GM18909 (cell line): ENCODE measurements at regions not wholly inside any gene's neighbourhood (a gene's known extent, or its start where the extent isn't known, plus 50 kb on each side); places are given as distances from the start of the nearest gene placed in this dataset.
"Not testable (repeated sequence)": the region's sequence is repeated elsewhere in the genome, so short reads cannot be mapped to it uniquely, and the experiment has no call there.

Experiments used
- ATAC-seq: cut with Tn5 transposase; IDR thresholded peaks from one replicate; pipeline ENCODE4 v1.9.1; 2021; ENCODE audit warnings: mild to moderate bottlenecking; ENCODE audit not compliant: unreplicated experiment, poor library complexity

DNA sequence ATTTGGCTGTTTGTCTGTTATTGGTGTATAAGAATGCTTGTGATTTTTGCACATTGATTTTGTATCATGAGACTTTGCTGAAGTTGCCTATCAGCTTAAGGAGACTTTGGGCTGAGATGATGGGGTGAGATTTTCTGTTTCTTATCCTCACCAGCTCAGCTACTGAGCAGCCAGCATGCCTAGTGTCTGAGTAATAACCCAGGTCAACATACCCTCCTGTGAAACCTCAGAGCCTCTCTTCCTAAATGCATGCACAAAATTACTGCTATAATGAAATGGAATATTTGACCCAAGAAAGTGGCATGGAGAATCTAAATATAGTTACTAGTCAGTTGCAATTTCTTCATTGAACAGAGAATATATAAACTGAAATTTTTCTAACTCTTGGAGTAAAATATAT, 220.8 kb downstream of the MINAR1 start:
- ATAC-seq = not testable (repeated sequence)

DNA sequence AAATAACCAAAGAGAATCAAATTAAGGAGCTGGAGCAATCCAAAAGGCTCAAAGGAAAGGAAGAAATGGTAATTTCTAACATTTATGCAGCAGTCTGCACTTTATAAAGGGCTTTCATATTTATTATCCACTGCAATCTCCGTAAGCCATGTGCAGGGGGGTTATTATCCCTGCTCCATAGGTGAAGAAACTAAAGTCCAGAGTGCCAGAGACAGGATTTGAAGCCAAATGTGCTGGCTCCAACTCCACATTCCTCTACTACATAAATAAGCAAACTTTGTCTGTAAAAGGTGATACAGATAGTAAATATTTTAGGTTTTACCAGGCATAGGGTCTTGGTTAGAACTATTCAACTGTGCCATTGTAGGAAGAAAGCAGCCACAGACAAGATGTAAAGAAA, 221.4 kb downstream of the MINAR1 start:
- no peak for ATAC-seq

DNA sequence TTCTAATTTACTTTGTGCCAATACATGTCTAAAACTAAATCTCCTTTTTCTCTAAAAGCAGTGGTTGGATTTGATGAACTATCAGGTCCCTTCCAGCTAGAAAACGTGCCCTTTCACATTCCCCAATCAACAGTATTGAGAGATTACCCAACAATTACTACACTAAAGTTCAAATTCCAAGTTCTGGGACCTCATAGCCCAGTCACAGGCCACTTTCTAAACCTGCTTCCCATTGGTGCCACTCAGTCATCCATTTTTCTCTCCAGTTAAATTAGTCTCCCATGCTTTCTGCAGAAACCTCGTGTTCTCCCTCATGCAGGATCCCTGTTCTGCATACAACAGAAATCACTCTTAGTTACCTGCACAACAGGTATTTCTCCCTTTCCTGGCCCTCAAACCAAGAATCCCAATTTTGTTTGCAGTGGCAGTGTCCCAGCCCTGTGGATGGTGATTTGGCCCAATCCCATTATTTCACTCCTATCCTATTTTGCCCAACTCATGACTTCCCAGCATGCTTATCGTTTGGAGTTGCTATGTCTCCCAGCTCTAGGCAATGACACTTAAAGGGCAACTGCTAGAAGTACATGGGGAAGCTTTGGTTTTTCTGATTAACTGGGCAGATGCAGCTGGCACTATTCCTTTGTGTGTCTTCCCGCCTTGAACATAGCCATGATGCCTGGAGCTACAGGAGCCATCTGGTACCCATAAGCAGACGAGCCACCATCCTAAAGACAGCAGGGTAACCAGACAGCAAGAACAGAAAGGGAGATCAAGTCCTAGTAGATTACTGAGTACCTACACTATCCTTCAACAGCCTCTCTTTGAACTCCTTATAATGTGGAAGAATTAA, 224.2 kb downstream of the MINAR1 start:
- ATAC-seq = no peak

DNA sequence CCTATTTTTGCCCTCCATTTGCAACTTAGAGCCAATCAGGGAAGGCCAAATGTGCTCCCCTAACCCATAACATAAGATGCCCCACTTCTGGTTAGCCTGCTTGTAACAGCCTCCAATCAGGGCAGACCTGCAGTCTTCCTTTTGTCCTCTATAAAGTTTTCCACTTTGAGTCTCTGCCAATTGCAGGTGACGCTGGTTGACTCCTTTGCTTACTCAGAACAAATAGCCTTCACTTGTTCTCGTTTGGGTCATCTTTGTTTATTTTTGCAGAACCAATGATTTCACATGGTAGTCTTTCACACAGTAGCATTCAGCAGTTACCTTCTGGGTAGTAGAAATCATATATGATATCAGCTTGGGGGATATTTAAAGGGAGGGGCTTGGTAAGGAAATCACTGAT, 225.6 kb downstream of the MINAR1 start:
- no peak for ATAC-seq

DNA sequence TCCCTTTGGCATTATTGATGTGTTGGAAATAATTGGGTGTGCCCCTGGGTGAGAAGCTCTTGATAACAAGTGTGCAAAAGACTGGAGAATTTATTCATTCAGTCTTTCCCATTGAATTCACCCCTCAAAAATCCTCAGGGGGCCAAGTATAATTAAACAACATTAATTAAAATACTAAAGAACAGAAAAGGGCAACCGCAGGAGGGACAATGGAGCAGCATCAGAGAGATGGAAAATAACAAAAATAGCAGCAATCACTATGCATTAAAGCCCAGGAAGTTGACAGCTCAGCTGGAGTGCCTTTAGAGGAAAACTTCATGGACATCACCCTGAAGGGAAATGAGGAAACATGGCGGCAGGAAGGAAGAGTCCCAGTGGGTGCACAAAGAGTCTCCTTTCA, 227.6 kb downstream of the MINAR1 start:
- no peak for ATAC-seq

DNA sequence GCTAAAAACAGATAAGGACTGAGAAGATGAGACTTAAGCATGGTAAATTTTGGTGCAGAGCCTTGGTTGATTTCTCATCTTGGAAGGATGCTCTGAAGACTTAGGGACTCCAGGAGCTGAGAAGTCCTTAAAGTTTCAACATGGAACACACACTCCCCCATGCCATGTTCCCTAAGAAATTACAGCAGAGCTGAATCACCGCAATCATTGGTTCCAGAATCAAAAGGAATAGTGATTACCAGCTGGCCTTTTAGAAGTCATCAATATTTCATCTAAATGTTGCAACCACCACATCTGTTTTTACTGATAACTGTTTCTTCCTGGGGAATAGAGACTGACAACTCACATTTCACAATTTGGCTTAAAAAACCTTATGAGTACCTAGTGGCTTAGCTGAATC, 229.3 kb downstream of the MINAR1 start:
- ATAC-seq = no peak

DNA sequence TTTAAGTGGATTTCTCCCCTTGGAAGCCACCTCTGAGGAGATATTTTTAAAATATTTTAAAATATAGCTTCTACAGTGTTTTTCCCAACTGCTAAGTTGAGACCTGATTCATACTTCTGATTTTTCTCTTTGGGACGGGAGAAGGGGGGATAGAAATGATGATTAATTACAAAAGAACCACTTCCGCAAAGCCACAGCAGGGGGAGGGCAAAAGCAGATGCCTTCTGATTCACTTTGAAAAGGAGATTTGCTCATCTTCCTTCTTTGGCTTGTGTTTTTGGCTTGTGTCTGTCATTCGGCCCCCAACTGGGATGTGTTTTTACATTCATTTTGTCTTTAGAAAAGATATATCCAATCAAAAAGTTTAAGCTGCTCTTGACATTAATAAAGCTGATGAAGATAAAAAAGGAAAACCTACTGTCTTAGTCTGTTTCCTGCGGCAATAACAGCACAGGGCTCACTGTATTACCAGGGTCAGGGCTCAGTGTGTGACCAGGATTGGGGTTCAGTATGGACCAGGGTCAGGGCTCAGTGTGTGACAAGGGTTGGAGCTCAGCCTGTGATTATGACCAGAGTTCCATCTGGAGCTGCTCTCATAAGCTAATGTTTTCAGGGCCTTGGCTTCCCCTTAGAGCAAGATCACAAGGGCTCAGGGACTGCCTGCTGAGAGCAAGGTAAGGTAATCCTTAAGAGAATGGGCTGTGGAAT, 223.2 kb downstream of the MTHFS start:
- peak; percentile 65 for ATAC-seq

DNA sequence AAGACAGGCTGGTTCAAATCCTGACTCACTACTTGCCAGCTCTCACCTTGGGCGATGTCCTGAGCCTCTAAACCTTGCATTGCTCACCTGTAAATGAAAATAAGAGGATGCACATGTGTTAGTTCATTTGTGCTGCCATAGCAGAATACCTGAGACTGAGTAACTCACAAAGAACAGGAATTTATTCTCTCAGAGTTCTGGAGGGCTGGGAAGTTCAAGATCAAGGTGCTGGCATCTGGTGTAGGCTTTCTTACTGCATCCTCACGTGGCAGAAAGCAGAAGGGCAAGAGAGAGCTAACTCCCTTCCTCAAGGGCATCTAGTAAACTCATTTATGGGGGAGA, 222.7 kb downstream of the MTHFS start:
- ATAC-seq = no peak

DNA sequence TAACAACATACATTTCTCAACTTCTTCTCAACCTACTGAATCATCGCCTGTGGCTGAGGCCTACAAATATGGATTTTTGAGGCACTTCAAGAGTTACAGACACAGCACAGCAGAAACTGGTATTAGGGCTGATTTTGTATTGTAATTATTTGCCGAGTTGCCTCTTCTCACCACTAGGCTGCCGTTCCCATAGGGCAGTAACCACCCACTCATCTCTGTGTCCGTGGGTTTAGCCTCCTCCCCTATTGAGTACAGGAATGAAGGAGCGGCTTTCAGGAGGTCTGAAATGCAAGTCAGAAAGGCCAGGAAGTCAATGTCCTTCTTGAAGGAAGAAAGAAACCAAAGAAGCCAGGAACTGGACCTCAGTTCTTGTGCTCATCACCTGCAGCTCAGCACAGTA, 220.8 kb downstream of the MTHFS start:
- no peak for ATAC-seq

DNA sequence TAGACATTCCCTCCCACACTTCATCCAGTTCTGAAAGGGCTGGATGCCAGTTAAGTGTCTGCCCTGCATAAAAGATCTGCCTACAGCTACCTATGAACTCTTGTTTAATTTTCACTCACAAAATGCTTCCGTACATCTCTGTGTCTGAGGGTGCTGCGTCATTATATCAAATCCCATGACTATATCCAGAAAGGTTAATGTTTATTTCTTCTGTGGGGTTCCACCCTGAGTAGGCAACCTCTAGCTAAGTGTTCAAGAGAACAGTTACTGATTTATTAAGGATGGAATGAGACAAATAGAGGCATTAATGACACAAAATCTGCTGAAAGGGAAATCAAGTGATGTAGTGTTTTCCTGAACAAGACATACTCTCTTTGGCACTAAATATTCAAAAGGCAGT, 220.2 kb downstream of the MTHFS start:
- ATAC-seq = no peak

DNA sequence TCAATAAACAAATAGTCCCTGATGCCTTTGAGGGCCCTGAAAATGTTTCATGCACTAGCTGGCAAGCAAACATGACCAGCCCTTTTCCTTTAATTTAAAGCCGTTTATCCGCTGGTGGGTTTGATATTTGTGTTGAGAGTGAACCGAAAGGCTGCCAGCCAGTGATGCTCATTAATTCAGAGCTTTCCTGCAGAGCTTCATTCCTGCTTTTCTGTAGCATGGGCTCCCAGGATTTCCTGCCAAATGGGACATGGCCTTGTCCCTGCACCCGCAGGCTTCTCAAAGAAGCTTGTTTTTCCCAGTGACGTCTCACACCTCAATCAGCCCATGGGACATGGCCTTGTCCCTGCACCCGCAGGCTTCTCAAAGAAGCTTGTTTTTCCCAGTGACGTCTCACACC, 219.6 kb downstream of the MTHFS start:
- ATAC-seq = no peak

DNA sequence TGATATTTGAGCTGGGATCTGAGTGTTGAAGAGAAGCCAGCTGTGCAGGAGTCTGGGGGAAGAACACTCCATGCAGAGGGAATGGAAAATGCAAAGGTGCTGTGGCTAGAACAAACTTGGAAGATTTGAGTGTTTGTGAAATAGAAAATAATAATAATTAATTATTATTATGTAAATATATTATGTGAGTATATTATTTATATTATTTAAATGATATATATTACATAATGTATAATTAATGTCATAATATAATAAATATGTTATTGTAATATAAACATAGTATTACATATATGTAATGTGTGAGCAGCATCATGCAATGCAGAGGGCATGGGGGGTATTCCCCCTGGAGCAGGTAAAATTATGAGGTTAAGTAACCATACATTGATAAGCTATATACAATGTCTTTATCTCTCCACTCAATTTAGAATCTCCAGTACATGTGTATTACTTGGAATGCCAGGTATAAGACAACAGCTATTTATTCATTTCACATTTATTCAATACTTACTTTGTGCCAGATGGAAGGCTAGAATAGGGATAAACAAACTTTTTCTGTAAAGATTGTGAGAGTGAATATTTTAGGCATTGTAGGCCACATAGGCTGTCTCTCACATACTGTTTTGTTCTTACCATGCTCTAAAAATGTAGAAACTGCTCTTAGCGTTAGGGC, 218.6 kb downstream of the MTHFS start:
- ATAC-seq = no peak

DNA sequence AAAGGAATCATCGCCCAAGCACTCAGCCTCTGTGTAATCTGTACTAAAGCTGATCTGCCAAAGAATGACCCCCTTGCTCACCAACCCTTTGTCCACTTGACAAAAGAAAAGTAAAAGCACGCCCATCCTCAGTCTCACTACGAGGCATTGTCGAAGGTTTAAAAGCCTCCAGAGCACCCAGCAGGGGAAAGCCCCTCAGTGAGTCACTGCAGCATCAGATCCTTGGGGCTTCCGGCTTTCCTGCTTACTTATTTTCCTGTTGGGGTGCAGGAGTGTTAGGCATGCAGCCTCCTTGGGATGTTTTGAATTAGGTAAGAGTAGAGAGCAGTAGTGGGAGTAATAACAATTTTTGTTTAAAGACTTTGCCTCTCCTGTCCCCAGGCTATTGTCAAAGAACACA, 216.1 kb downstream of the MTHFS start:
- peak; percentile 42 for ATAC-seq

DNA sequence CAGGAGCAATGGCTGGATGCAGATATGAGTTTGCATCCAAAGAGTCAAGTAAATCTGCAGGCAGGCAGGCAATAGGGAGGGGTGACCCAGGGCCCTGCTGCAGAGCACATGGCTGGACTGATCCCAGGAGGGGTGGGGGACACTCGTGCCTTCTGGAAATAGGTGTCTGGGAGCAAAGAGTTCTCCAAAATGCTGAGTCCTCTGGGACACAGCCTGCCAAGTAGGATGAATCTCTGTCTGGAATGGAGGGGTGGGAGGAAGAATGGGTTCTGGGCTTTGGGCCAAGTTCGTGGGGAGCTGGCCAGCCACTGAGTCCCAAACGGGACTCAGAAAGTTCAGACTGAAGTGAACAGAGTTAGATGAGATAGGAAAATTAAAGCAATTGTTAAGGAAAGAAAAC, 214.5 kb downstream of the MTHFS start:
- ATAC-seq = no peak

DNA sequence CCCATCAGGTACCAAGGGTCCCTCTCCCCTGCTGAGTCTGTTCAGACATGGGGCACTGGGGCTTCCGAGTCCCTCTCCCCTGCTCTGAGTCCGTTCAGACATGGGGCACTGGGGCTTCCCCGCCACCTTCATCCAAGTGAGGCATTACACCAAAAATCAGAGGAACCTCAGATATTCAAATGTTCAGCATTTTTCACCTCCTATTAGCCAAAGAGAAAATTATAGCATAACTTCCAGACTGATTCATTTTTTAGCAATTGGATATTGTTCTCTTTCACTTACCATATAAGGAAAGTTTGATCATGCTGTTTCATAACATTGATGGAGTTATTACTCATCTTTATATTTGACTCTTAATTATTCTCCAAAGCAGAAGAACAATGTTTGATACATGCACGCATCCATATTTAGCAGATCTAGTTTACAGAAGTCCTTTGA, 213.9 kb downstream of the MTHFS start:
- ATAC-seq = no peak

DNA sequence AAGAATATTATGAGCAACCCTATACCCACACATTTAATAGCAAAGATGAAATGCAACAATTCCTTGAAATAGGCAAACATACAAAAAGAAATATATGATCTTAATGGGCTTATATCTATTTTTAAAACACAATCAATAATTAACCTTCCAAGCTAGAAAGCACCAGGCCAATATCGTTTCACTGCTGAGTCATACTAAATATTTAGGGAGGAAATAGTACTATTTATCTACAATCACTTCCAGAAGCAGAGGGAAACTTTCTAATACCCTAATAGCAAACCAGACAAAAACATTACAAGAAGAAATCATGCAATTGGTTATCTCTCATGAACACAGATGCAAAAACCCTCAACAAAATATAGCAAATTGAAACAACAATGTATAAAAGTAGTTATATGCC, 207.8 kb downstream of the MTHFS start:
- peak; percentile 61 for ATAC-seq

DNA sequence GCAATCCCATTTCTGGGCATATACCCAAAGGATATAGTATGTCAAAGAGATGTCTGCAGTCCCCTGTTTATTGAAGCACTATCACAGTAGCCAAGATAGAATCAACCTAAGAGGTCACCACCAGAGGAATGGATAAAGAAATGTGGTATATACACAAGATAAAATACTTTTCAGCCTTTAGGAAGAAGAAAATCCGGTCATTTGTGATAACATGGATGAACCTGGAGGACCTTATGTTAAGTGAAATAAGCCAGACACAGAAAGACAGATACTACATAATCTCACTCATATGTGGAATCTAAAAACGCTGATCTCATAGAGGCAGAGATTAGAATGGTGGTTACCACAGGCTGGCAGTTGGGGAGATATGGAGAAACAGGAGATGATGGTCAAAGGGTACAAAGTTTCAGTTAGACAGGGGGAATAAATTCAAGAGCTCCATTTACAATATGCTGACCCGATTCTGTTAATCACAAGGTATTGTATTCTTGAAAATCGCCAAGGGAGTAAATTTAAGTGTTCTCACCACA, 195.8 kb downstream of the MTHFS start:
- ATAC-seq = no peak

DNA sequence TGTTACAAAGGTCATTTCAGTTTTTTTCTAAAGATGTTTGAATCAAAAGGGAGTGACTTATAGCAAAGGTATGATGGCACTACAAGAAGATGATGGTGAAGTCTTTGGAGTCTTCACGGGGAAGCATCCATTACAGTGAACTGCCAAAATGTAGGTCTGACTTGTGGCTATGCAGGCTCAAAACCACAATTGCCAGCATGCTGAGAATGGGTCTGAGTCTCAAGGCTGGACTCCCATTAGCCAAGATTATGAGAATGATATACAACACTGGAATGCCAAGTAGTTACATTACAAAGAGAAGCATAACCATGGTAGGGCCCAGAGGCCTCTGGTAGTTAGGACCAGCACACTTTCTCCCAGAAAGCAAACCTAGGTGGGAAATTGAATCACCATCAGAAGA, 194.2 kb downstream of the MTHFS start:
- no peak for ATAC-seq

DNA sequence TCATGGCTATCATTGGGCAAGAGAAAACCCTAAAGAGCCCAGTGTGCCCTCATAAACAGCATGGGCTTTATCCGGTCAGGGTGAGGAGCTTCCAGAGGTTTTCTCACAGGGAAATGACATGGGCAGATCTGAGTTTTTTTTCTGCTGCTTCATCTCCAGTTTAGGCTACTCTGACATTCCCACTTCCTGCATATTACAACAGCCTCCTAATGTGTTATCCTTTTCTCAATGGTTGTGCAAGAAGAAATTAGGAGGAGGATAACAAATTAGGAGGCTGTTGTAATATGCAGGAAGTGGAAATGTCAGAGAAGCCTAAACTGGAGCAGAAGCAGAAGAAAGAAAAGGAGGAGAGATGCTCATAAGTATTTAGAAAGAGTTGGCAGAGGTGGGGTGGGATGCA, 175.6 kb downstream of the MTHFS start:
- no peak for ATAC-seq

DNA sequence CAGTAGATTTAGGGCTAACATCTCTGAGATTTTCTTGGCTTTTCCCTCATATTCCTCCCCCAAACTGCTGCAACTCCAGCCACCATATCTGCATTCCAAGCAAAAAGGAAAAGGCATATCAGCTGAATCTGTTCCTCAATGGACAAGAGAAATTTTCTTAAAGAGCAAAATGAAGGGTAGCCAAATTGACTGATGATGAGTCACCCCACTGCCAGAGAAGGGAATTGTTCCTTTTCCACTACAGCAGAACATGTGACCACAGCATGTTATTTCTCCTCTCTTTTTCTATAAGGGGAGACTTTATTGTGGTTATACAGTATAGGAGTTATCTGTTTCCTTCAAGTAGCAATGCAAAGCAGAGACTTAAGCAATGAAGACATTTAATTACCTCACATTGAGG, 172.5 kb downstream of the MTHFS start:
- ATAC-seq = no peak

DNA sequence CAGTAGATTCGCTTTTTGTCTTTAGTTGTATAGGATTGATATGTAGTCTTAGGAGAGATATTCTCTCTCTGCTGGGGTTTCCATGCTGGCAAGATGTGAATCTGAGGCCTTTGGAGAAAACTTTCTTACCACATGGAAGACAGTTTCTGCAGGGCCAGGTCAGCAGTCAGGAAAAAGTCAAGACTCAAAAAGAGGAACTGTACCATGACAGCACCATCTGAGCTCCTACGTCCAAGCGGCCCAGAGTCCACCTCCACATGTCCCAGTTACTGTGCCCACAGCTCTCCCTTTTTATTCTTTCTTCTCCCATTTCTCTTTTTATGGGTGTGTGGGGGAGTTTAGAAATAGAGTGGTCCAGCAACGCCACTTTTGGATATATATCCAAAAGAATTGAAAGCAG, 172.0 kb downstream of the MTHFS start:
- ATAC-seq = no peak
